ENCODE measurements at regions not wholly inside any gene's neighbourhood (a gene's known extent, or its start where the extent isn't known, plus 50 kb on each side); places are given as distances from the start of the nearest gene placed in this dataset.

DNA sequence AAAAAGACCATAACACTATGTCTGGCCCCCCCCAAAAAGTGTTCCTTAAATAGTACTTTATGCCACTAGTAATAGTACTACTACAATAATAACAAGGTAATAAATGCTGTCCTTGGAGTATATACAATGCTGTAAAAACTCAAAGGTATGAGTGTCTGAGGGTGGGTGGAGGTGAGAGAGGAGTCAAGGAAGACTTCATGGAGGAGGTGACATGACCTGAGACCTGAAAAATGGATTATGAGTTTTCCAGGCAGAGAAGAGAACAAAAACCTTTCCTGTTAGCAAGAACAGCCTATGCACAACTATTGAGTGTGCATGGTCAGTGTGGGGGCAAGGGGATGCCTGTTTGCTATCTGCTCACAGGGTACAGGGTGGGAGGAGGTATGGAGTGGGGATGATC, 290.2 kb upstream of the USP24 start:
- no peak for DNase-seq (ENCODE audit: low spot score)

DNA sequence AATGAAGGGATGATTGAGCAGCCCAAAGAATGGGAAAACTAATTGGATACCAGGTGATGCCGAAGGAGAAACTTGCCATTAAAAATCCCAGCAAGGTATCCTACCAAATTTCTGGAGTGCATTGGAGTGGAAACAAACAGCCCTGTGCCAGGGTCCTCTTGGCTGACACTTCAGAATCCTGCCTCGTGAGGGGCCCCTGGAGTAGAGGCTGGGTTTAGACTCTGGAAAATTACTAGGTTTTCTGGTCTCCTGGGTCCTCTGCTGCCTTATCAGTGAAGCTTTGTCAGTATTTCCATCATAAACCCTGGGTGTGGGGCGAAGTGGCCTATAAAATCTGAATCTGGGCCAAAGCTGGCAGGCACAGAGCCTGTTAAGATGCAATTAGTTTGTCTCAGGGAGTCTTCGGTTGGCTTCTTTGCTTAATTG, 289.2 kb upstream of the USP24 start:
- no peak for DNase-seq (ENCODE audit: low spot score)

DNA sequence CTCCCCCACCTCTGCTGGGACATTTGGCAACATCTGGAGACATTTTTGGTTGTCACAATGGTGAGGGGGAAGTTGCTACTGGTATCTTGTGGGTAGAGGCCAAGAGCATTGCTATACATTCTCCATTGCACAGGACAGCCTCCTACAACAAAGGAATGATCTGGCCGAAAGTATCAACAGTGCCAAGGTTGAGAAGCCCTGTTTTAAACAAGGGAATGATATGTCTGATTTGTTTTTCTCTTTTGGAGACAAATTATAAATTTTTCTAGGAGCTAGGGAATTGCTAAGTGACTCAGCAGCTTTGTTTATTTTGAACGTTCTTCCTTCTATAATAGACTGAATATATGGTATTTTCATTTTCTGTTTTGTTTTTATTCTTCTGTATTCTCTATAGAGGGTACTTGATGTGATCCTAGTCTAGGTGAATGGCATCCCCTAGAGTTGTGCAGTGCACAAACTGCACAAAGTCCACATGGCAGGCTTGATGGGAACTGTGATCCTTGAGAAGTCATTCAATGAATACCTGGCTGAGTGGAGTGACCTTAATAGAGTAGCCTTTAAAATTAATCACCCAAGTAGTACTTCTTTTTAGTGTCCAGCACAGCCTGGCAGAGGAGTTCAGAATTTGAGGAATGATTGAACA, 288.6 kb upstream of the USP24 start:
- no peak for DNase-seq (ENCODE audit: low spot score)

DNA sequence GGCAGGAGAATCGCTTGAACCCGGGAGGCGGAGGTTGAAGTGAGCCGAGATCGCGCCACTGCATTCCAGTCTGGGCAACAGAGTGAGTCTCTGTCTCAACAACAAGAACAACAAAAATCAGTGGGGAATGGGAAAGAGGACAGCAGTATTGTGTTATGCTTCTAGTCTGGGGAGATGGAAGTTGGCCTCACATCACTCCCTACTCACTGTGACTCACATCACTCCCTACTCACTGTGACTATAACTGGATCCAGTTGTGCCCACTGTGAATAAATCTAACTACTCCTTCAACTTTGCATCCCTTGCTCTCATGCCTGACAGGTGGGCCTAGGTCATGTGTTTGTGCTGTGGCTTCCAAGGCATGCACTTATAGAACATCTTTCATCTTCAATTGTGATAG, 285.4 kb upstream of the USP24 start:
- DNase-seq (ENCODE audit: low spot score) = no peak

DNA sequence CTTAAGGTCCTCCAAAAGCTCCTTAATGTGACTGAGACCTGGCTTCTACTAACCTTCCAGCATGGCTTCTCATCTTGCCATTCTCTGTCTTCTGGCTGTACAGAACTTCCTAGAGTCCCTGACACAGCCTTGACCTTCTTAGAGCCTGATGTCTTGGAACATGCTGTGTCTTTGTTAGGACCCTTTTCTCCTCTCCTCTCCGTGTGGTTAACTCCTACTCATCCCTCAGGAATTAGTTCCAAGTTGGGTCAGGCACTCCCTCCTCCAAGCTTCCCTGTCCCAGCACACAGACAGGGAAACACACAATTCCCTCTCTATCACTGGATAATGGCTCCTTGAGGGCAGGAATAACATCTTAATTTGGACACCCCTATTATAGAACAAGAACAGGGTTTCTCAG, 275.4 kb upstream of the USP24 start:
- no peak for DNase-seq (ENCODE audit: low spot score)

DNA sequence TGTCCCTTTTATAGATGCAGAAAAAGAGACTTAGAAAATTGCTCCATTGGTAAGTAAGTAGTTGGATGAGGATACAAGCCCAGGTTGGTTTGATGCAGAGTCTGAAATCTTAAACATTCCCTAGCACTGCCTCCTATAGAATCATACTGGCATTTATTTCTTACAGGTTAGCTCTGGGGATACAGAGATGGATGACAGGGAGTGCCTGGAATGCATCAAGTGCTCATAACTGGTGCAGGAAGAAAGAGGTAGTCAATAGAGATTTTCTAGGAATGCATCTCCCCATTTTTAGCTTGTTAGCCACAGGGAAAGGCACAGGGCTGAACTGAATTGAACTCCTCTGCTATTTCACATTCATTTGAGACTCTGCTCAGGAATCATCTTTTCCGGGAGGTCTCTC, 269.0 kb upstream of the USP24 start:
- DNase-seq (ENCODE audit: low spot score) = no peak

DNA sequence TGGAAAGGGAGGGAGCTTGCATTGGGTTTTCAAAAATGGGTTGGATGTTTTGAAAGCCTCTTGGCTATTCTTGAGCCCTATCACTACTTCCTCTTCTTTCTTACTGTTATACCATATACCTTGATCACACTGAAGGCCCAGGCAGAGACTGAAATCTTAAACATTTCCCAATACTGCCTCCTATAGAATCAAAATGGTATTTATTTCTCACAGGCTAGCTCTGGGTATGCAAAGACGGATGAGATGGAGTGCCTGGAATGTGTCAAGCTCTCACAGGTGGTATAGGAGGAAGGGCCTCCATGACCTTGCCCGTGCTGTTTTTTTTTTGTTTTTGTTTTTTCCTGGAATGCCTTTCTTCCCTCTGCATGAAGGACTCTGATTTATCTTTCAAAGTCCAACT, 268.4 kb upstream of the USP24 start:
- DNase-seq (ENCODE audit: low spot score) = no peak

DNA sequence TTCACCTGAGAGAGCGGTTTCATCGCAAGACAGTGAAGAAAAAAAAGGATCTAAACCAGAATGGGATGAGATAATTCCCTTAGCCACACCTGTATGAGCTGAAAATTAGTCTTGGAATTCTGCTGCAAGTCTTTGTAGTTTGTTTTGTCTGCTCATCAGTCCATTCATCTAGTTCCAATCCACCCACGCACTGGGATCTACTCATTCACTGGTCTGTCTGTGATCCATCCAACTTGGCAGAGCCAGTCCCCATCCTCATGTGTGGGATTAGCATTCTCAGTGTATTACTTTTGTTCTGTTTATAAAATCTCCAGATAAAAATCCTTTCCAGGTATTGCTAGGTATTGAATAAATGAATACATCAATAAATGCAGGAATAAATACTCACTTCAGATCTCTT, 266.5 kb upstream of the USP24 start:
- DNase-seq (ENCODE audit: low spot score) = no peak

DNA sequence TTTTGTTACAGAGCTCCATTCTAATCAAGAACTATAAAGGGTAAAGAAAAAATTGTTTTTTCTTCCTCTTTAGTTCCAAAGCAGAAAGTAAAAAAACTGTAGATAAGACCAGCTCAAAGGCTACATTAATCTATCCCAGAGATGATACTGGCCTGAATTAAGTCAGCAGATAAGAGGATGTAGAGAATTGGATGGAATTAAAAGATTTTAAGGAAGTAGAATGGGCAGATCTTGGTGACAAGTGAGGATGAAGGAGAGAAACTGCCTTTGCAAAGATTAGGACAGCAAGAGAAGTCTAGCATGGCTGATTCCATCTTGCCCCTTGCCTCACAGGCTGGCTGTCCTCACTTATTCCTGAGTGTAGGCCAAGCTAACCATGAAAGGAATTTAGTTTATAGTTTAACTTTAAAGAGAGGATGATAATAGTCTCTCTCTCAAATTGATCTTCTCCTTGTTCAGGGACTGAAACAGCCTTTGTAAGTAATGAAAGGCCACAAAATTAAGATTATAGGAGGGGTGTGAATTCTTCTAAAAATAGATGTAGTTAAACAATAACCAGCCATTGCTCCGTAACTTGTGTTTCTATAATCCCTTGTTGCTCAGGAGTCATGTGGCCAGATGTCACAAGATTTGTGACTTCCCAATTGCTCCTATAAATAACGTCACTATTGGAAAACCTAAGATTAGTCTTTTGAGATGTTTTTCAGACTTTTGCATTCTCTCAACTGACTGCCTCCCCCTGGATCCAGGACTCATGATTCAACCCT, 265.0 kb upstream of the USP24 start:
- DNase-seq (ENCODE audit: low spot score) = no peak

DNA sequence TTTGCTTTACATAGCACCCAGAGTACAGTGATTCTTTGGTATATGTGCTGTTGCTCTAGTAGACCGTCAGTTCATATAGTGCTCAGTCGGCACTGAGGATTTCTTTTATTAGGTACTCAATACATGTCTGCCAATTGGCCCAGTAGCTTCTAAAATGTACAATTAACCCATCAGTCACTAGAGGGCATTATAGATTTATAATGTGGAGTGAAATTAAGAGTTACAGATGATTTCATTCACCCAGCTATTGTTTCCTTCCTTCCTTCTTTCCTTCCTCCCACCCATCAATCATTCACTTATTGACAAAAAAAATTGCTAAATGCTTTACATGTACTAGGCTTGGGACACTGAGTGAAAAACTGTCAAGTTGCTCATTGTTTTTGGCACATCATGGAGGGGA, 263.6 kb upstream of the USP24 start:
- DNase-seq (ENCODE audit: low spot score) = no peak

DNA sequence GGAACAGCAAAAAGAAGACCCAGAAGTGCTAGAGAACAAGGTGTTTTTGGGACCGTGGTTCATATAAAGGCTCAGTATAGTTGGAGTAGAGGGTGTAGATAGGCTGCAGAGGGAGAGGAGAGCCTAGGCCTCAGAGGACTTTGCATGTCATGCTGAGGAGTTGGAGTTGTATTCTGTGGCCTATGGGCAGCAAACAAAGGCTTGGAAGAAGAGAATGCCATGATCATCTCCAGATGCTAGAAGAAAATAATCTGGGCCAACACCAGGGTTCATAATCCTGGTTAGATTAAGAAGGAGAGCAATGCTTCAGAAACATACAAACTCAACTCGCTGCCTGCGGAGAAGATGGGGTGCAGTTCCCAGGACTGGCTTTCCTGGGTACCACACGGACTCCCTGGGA, 262.8 kb upstream of the USP24 start:
- DNase-seq (ENCODE audit: low spot score) = no peak

DNA sequence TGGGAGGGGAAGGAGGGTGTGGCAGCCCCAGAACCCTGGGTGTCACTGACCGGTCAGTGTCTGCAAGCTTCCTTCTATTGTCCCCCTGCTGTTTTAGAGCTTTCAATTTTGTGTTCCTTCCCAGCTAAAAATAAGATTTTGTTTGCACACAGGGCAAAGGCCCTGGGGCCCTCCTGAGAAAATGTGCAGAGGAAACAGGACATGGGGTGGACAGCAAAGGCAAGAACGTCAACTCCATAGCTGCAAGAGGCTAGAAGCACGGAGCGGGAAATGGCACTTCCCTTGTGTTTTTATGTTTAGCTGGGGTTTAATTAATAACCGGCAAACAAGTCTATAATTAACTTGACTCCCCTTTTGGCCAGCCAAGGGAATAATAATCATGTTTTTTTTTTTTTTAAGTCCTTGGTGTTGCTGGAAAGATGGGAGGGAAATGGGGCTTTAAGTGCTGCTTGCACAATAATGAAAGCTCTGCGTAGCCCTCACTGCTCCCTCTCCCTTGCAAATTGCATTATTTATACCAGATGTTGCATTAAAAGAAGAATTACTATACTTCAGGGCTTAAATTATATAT, 261.4 kb upstream of the USP24 start:
- DNase-seq (ENCODE audit: low spot score) = no peak

DNA sequence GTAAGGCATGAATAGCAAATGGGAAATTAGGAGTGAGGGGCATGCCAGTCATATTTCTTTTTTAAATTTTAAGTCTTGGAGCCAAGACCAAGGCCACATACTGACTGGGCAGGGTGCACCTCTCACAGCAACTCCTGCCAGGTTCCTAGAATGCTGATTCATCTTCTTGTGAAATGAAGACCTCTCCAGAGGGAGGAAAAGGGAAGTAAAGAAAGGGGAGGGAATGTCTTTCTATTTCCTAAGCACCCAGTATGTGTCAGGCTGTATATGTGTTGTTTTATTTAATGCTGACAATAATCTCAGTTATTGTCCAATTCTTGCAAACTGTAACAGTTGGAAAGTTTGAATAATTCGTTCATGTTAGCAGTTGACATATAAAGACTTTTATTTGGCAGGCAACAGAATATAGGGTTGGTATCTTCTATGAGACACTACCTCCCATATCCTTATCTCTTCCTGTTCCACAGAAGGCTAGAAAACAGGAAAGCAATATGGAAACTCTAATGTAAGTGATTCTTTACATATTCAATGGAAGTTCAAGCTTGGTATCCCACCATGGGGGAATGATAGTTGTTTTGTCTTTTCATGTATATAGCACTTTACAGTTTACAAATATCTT, 259.1 kb upstream of the USP24 start:
- DNase-seq (ENCODE audit: low spot score) = no peak

DNA sequence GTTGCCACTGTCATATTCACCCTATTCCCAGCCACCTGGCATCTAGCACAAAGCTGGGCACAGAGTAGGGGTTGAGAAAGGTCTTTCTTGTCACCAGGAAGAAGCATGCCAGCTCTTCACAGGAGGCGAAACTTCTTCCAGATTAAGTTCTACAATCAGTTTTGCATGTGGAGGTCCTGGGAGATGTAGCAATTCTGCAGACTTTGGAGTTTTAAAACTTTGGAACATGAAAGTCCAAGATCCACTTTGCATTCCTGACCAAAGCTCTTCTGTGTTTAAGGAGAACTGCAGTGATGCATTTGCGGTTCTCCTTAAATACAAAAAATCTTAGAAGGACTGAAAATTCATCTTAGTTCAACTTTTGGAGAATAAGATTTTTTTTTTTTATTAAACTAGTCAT, 258.5 kb upstream of the USP24 start:
- no peak for DNase-seq (ENCODE audit: low spot score)

DNA sequence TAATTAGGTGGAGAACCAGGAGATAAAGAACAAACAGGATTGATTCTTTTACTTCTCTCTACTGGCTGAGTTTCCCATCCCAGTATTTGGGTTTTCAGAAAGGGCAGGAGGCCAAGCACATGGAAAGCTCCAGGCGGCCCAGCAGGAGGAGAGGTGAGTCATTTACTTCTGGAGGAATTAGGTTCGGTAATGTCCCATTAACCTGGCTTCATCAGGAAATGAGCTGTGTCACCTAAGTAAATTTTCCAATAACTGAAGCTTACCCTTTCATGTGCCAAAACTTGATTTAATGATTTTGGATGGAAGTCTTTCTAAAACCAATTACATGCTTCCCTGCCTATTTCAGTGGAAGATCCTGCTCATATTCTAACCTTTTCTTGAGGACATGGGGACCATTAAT, 257.6 kb upstream of the USP24 start:
- no peak for DNase-seq (ENCODE audit: low spot score)

DNA sequence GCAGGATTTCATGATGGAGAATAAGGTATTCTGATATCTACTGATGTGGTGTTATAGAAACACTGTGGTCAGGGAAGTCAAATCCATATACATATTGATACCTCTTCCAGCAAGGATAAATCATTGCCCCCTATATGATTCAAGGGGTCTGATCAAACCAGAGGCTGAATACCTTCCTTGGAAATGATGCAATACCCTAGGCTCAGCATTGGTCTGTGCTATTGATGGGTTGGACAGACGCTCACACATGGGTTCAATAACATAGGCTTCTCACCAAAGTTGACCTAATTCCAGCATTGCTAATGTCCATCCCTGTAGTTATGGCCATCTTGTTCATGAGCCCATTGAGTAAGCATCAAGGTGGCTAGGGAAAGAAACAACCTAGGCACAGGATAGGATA, 257.0 kb upstream of the USP24 start:
- DNase-seq (ENCODE audit: low spot score) = no peak

DNA sequence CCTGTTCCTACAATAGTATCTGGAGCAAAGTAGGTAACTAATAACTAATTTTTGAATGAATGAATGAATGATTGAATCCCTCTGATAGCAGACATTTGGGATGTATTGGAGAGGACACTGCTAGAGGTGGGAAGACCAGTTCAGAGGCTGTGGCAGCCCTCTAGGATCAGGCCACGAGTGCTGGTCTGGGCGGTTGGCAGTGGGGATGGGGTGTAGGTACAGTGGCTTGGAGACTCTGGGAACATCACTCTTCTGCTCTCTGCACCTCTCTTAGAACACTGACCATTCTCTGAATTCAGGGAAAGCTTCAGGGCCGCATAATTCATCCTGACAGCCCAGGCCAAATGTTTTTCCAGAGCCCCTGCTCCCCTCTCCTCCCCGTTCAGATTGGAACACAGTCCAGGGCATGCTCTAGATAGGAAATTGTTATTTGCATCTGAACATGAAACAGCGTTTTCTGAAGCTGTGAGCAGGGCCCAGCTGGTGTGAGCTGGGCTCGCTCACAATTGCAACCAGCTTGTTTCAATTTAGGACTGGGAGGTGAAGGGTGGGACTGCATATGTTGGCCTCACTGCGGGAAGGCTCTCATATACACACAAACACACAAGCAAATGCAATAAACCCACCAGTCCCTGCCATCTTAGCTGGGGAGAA, 253.1 kb upstream of the USP24 start:
- DNase-seq (ENCODE audit: low spot score) = no peak

DNA sequence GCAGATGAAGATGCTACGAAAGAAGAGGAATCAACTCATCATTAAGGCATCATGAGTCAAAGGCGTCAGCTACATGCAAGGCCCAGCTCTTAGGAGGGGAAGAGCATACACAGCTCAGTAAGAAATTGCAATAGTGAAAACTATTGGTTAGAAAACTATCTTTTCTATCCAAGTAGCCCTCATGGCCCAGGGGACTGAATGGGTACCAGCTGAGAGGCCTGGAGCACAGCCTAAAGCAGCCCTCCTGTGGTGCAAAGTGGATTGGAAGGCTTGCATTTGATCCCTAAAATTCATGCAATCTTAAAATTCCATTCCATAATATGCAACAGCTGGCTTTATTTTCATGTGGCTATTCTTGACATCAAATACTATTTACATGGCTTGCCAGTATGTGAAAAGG, 251.8 kb upstream of the USP24 start:
- no peak for DNase-seq (ENCODE audit: low spot score)

DNA sequence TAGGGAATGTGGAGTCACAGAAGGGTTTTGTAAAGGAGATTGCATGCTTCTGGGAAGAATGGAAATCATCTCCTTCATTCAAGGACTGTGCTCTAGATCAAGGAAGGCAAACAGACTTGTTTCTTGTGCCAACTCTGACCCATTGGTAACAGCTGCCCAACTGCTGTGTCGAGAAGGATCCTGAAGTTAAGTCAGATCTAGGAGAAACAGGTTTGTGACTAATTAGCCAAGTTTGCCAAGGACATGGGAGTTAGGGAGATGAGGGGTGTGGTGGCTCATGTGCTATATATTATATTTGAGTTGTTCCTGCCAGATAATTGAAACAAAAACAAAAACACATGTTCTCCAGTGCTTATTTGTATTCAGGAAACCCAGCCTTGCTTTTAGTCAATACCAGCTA, 251.2 kb upstream of the USP24 start:
- DNase-seq (ENCODE audit: low spot score) = no peak

DNA sequence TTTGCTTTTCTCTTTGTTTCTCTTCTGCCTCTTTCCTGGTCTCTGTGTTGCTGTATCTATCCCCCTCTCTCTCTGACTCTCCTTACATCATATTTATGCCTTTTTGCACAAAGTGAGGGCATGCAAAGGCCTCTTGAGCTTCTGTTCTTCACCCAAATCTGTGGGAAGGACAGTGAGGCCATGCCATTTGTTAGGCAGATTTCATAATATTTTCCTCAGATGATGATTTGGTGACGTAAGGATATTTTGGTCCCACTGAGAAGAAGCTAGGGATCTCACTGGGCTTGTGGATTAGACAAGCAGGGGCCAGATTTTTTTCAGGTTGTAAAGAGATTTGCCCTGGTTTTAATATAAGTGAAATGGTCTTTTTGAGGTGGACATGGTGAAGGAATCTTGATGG, 249.4 kb upstream of the USP24 start:
- DNase-seq (ENCODE audit: low spot score) = no peak

DNA sequence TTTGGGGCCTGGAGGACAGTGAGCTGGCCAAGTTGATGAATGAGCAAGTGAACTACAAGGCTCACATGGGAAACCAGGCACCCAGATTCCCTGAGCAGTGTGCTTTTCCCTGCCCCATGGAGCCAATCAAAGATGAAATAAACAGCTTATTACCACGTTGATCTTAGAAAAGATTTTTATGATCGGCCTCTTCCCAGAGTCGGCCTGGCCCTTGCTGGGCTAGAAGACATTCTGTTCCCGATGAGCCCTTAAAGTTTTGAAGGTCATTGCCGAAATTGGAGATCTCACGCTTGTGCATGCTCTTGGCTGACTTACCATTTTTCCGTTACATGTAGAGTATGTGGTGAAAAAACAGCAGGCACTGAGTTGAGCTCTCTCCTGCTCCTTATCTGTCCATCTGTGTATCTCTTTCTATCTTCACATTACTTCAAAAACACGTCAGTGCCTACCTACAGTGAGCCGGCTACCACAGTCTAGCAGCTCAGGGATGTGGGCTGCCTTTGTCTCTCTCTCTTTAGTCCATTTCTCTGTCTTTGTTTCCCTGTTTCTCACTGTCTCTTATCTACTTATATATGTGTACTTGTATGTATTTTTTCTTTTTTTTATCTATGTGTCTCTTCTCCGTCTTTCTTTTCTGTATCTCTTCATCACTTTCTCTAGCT, 248.8 kb upstream of the USP24 start:
- no peak for DNase-seq (ENCODE audit: low spot score)

DNA sequence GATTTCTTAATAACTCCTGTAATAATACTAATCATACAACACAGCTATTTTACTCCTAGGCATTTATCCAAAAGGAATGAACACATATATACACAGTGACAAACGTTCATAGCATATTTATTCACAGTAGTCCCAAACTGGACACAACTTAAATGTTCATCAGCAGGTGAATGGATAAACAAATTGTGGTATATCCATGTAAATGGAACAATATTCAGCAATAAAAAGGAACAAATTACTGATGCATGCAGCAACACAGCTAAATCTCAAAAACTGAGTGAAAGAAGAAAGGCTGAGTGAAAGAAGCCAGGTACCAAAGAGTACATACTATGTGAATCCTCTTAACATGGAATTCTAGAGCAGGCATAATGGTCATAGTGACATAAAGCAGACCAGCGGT, 242.7 kb upstream of the USP24 start:
- no peak for DNase-seq (ENCODE audit: low spot score)
